Right lobe of liver (tissue), 6 donors: ENCODE measurements at regions not wholly inside any gene's neighbourhood (a gene's known extent, or its start where the extent isn't known, plus 50 kb on each side); places are given as distances from the start of the nearest gene placed in this dataset.
A peak's percentile ranks its signal among the peaks of the same experiment; 100 is the strongest.

Source experiments
- ATAC-seq, 4 donors: fragments of 200-7000 bp; cut with Tn5 transposase; one replicate each; pipeline ENCODE4 v1.9.1; 2020; ENCODE audit warnings: mild to moderate bottlenecking in 4 of 4, moderate library complexity in 4 of 4
- DNase-seq, 3 donors: peaks; one replicate each; pipeline ENCODE4 v3.0.0-alpha.2; 2020
- H3K27ac ChIP-seq, 3 donors: fragments of 200-600 bp; one replicate each; pipeline ENCODE4 v1.8.0; 2022
- H3K27me3 ChIP-seq, 2 donors: fragments of 200-600 bp; one replicate each; pipeline ENCODE4 v1.8.0; 2022
- H3K36me3 ChIP-seq, 4 donors: fragments of 200-600 bp; sonication (generic) in 1 of 4; one replicate each; pipeline versions ENCODE4 v1.5.1 to v1.8.0; 2017 to 2022; ENCODE audit warnings: control low read depth in 1 of 4
- H3K4me1 ChIP-seq, 4 donors: fragments of 200-600 bp; sonication (generic) in 1 of 4; one replicate each; pipeline versions ENCODE4 v1.5.1 to v1.8.0; 2017 to 2022; ENCODE audit warnings: control low read depth in 1 of 4
- H3K4me3 ChIP-seq, 3 donors: fragments of 200-600 bp; one replicate each; pipeline ENCODE4 v1.8.0; 2022
- H3K9me3 ChIP-seq, 4 donors: fragments of 200-600 bp; sonication (generic) in 1 of 4; one replicate each; pipeline versions ENCODE4 v1.5.1 to v1.8.0; 2017 to 2022; ENCODE audit warnings: control low read depth in 1 of 4
- CTCF ChIP-seq, 4 donors: fragments of 200-600 bp in 3 of 4; fragments of 450-650 bp in 1 of 4; IDR thresholded peaks; one replicate each; pipeline versions ENCODE4 v1.5.1 to v1.8.0; 2016 to 2022; ENCODE audit warnings: antibody characterized with exemption in 4 of 4, mild to moderate bottlenecking in 2 of 4
- POLR2A ChIP-seq: fragments of 450-650 bp; IDR thresholded peaks from one replicate; pipeline ENCODE4 v1.6.1; 2017; ENCODE audit warnings: antibody characterized with exemption, mild to moderate bottlenecking
- WGBS: methylation state at CpG from one replicate; pipeline ENCODE4 v1.1.6; 2018; ENCODE audit warnings: low coverage, low lambda C conversion rate; ENCODE audit not compliant: insufficient coverage; ENCODE audit errors: missing lambda C conversion rate; 5-methylcytosine and 5-hydroxymethylcytosine counted together
- intact Hi-C, 2 donors: fragments of 100-400 bp; cut with DNase I; formaldehyde crosslinking; loops; one replicate each; pipeline versions ENCODE4 v1.11.2 to v1.14.1; 2022
- donor health status: DM: no; HTN: yes; CAD: no.
- donor health status: DM: no; HTN: no; CAD: no.
- donor health status: DM: no; HTN: no; CAD: no.
- donor health status: DM: no; HTN: yes; CAD: no.
- donor health status: DM: no; HTN: yes; CAD: no.

GRCh38 chr13:53885997-53886396 lies 857.4 kb downstream of the OLFM4 start:
- no peak for ATAC-seq
- intact Hi-C loops: no loop called here
- Histone ChIP-seq H3K4me1 (no peaks in the 10 kb centered on the region), H3K27me3 (no peaks in the 10 kb centered on the region), H3K9me3 (no peaks in the 10 kb centered on the region), H3K27ac (no peak overlapping the region), H3K36me3 (no peaks in the 10 kb centered on the region), H3K4me3 (no peak overlapping the region)
- WGBS: 10% methylated on average over 1 of the region's 1 CpG
- DNase-seq: no peak
- TF ChIP-seq CTCF (IDR thresholded peaks at IDR 0.05) (no peak), POLR2A (no peak)

DNA sequence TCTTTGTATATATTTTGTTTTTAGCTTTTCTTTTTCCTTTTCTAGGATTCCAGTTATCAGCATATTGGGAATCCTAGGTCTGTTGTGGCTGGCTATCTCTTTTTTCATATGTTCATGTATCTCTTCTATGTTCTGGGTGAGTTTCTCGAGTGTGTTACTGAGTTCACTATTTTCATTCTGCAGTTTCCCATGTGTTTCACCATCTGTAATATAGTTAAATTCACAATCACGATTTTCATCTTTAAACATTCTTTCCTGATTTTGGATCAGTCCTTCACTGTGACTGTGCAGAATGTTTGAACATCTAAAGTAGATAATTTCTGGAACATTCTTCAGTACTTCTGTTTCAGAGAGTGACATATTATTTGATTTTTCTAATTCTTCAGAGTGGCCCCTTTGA lies 862.1 kb downstream of the OLFM4 start:
- no peaks in the 10 kb centered on the region for H3K27me3 ChIP-seq
- TF ChIP-seq POLR2A: no peak
- TF ChIP-seq CTCF (IDR thresholded peaks at IDR 0.05): no peak
- H3K36me3 ChIP-seq: no peaks in the 10 kb centered on the region
- no peak overlapping the region for H3K27ac ChIP-seq
- intact Hi-C loops: no loop called here
- H3K4me3 ChIP-seq: no peak overlapping the region
- ATAC-seq (no peak), DNase-seq (no peak)
- WGBS: 18% methylated on average over 2 of the region's 2 CpGs
- no peaks in the 10 kb centered on the region for H3K9me3 ChIP-seq
- no peaks in the 10 kb centered on the region for H3K4me1 ChIP-seq

DNA sequence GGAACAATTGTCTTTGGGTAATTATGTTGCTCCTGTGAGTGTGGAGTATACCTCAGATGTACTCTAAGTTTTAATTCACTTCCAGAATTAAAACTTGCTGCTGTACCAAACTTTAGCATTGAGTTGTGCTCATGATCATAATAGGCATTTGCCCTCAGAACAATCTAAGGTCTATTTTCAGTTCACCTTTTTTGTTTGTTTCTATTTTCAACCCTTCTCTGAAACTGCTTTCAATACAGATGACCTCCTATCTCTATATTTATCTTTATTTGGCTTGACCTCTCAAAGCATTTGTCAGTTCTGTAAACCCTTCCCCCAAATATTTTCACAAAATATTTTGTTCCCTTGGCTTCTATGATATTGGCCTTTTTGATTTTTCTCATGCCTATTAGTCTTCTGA lies 873.0 kb downstream of the OLFM4 start:
- intact Hi-C loops: no loop called here
- no peak for DNase-seq
- H3K4me1 ChIP-seq: no peaks in the 10 kb centered on the region
- H3K4me3 ChIP-seq: no peak overlapping the region
- H3K27me3 ChIP-seq: no peaks in the 10 kb centered on the region
- no peaks in the 10 kb centered on the region for H3K9me3 ChIP-seq
- H3K27ac ChIP-seq: no peak overlapping the region
- TF ChIP-seq CTCF (IDR thresholded peaks at IDR 0.05): no peak
- no peak for ATAC-seq
- H3K36me3 ChIP-seq: no peaks in the 10 kb centered on the region

DNA sequence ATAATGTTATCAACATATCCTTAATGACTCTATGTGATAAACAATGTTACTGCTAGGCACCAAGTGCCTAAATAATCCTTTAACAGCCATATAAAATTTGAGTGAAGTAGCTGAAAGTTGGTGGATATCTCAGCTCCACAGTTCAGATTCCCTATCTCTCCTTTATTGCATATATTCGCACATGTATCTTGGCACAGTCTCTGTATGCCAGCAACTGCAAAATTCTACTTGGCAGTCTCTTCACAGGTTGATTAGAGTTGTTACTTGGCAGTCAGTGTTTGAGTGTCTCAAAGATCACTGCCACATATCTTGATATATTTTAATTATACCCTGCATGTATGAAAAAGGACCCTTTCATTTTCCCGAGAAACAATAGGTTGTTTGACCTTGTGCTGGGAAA lies 879.3 kb downstream of the OLFM4 start:
- Histone ChIP-seq H3K36me3 (no peaks in the 10 kb centered on the region), H3K27ac (no peak overlapping the region), H3K9me3 (no peaks in the 10 kb centered on the region), H3K27me3 (no peaks in the 10 kb centered on the region), H3K4me1 (no peaks in the 10 kb centered on the region), H3K4me3 (no peak overlapping the region)
- DNase-seq: no peak
- WGBS: 55% methylated on average over 2 of the region's 2 CpGs
- no peak for TF ChIP-seq CTCF (IDR thresholded peaks at IDR 0.05)
- TF ChIP-seq POLR2A: no peak
- no peak for ATAC-seq
- intact Hi-C loops: no loop called here

DNA sequence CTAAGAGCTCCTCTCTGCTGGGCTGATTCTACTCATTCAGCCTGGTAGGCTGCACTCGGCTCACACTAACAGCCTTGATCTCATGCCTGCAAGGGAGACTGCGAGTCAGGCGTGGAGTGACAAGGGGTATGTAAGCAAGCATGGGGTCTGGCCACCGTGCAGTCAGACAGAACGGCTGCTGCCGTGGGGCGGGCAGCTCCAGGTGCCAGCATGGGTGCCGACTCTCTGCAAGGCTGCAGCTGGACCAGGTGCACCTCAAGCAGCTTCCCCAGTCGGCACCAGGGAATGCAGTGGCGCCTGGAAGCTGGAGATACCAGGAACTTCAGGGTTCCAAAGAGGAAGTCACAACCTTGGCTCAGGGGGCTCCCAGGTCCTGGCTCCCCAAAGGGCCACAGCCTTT lies 892.3 kb downstream of the OLFM4 start:
- H3K36me3 ChIP-seq: no peaks in the 10 kb centered on the region
- peak in 1 of 3 donors; percentile 44 for DNase-seq
- WGBS: 42% methylated on average over 8 of the region's 10 CpGs
- H3K27me3 ChIP-seq: no peaks in the 10 kb centered on the region
- H3K9me3 ChIP-seq: no peaks in the 10 kb centered on the region
- H3K4me1 ChIP-seq: no peaks in the 10 kb centered on the region
- intact Hi-C loops: no loop called here
- no peak for ATAC-seq
- H3K4me3 ChIP-seq: no peak overlapping the region
- no peak overlapping the region for H3K27ac ChIP-seq
- TF ChIP-seq CTCF (IDR thresholded peaks at IDR 0.05) (no peak), POLR2A (no peak)
